Body of pancreas (tissue), 4 donors: ENCODE measurements at regions not wholly inside any gene's neighbourhood (a gene's known extent, or its start where the extent isn't known, plus 50 kb on each side); places are given as distances from the start of the nearest gene placed in this dataset.

Experiments used
- ATAC-seq: fragments of 150-250 bp; one replicate; pipeline ENCODE4 v1.9.1; 2016
- DNase-seq, 4 donors: peaks; one replicate each; pipeline ENCODE4 v3.0.0-alpha.2; 2019
- H3K27ac ChIP-seq, 4 donors: fragments of 200-600 bp; sonication (generic); 1 replicate in 3 of 4; 2 replicates in 1 of 4; pipeline versions ENCODE4 v1.5.1 to v1.6.1; 2016 to 2019; ENCODE audit warnings: mild to moderate bottlenecking in 1 of 4, mixed read lengths in 1 of 4, moderate library complexity in 1 of 4
- H3K27me3 ChIP-seq, 2 donors: fragments of 200-600 bp; sonication (generic); one replicate each; pipeline ENCODE4 v1.6.0; 2016; ENCODE audit warnings: mild to moderate bottlenecking in 1 of 2
- H3K36me3 ChIP-seq, 2 donors: fragments of 200-600 bp; sonication (generic); replicated peaks in 1 of 2; 2 replicates each; pipeline ENCODE4 v1.5.1; 2016; ENCODE audit warnings: low read depth in 2 of 2; ENCODE audit not compliant: insufficient read depth in 1 of 2
- H3K4me1 ChIP-seq: fragments of 200-600 bp; sonication (generic); one replicate; pipeline ENCODE4 v1.6.0; 2016
- H3K4me3 ChIP-seq, 2 donors: fragments of 200-600 bp; sonication (generic); 1 replicate in 1 of 2; 2 replicates in 1 of 2; pipeline ENCODE4 v1.5.1; 2016 to 2019
- H3K9me3 ChIP-seq, 3 donors: fragments of 200-600 bp; sonication (generic); 1 replicate in 2 of 3; 2 replicates in 1 of 3; pipeline ENCODE4 v1.5.1; 2016
- POLR2A ChIP-seq, 3 donors: fragments of 450-650 bp; IDR thresholded peaks; one replicate each; pipeline ENCODE4 v1.6.1; 2016; ENCODE audit warnings: antibody characterized with exemption in 3 of 3, mild to moderate bottlenecking in 2 of 3
- WGBS, 2 donors: methylation state at CpG; one replicate each; pipeline ENCODE4 v1.1.5; 2017; 5-methylcytosine and 5-hydroxymethylcytosine counted together
- intact Hi-C: fragments of 100-400 bp; cut with DNase I; formaldehyde crosslinking; loops from one replicate; pipeline ENCODE4 v1.15.1; 2023
- TF ChIP-seq, protein P1 (sequence below), 7 experiments: fragments of 450-650 bp in 4 of 7; fragments of 200-600 bp in 3 of 7; sonication (generic) in 3 of 7; IDR thresholded peaks; one replicate each; pipeline ENCODE4 v1.5.1; 2016 to 2019; ENCODE audit warnings: antibody characterized with exemption in 7 of 7

DNA sequence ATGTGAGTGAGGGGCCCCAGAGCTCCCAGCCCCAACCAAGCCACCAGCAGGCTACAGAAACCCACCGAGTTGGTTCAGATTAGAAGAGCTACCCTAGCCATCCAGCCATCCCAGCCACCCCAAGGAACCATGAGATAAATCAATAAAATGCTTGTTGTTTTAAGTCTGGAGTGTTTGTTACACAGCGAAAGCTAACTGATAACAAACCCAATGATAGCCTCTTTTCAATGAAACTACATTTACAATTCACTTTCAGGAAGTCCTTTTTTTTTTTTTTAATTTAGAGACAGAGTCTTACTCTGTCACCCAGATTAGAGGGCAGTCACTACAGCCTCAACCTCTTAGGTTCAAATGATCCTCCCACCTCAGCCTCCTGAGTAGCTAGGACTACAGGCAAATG lies 215.0 kb upstream of the ZFHX3 start:
- no peaks in the 10 kb centered on the region for H3K4me1 ChIP-seq
- H3K4me3 ChIP-seq, result no peak overlapping the region
- H3K27me3 ChIP-seq, result no peaks in the 10 kb centered on the region
- H3K27ac ChIP-seq, result no peak overlapping the region
- intact Hi-C loops, result no loop called here
- no peaks in the 10 kb centered on the region for H3K9me3 ChIP-seq
- no peak for ATAC-seq
- no peak for DNase-seq
- 82 to 90% methylated on average over 2 of the region's 2 CpGs for WGBS, 2 donors
- H3K36me3 ChIP-seq, result no peaks in the 10 kb centered on the region
- TF ChIP-seq, protein P1, sequence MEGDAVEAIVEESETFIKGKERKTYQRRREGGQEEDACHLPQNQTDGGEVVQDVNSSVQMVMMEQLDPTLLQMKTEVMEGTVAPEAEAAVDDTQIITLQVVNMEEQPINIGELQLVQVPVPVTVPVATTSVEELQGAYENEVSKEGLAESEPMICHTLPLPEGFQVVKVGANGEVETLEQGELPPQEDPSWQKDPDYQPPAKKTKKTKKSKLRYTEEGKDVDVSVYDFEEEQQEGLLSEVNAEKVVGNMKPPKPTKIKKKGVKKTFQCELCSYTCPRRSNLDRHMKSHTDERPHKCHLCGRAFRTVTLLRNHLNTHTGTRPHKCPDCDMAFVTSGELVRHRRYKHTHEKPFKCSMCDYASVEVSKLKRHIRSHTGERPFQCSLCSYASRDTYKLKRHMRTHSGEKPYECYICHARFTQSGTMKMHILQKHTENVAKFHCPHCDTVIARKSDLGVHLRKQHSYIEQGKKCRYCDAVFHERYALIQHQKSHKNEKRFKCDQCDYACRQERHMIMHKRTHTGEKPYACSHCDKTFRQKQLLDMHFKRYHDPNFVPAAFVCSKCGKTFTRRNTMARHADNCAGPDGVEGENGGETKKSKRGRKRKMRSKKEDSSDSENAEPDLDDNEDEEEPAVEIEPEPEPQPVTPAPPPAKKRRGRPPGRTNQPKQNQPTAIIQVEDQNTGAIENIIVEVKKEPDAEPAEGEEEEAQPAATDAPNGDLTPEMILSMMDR (IDR thresholded peaks at IDR 0.05), result no peak
- TF ChIP-seq POLR2A (IDR thresholded peaks at IDR 0.05), result no peak

DNA sequence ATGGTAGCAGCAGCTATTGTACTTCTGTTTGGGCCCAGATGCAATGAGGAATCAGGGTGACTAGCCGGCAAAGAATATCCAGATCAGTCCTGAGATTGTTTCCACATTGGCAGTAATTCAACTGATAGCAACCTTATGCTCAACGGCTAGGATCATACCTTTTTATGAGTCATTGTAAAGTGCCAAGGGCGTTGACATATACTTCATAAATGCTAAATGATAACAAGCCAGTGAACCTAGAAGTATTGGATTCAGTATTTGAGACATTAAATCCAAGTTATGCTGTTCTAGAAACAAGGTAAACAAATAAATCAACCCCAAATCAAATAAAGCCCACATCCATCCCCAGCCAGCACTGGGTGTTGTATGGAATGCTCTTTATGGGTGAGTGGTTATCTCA lies 207.1 kb upstream of the ZFHX3 start:
- Histone ChIP-seq H3K27me3 (no peaks in the 10 kb centered on the region), H3K4me3 (no peak overlapping the region), H3K36me3 (no peaks in the 10 kb centered on the region), H3K4me1 (no peaks in the 10 kb centered on the region), H3K27ac (no peak overlapping the region), H3K9me3 (no peaks in the 10 kb centered on the region)
- intact Hi-C loops, result no loop called here
- TF ChIP-seq POLR2A (IDR thresholded peaks at IDR 0.05), result no peak
- TF ChIP-seq, protein P1 (IDR thresholded peaks at IDR 0.05), result no peak
- ATAC-seq (no peak), DNase-seq (no peak)
- WGBS, 2 donors, result 32 to 42% methylated on average over 3 of the region's 3 CpGs

DNA sequence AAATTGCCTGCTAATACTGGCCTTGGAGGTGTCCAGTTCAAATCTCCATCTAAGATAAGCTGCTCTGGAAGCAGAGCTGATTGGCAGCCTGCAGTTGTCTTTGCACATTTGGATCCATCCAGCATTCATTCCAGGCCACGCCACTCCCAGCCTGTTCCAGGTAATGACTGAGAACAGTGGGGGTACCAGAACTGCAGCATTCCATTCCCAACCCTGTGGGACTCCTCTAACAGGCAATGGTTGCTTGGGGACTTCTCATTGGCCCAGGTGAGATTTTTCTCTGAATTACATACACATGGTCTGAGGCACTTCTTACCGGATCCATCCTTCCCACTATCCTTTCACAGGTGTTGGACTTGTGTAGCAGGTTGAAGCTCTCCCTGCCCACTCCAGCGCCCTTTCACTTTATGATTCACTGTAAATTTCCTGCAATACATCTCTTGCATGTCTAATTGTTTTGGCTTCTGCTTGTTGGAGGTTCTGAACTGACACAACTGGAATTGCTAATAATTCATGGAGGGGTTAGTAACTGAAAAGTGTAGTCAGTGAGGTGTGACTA lies 206.1 kb upstream of the ZFHX3 start:
- TF ChIP-seq, protein P1 (IDR thresholded peaks at IDR 0.05), result no peak
- no peak for TF ChIP-seq POLR2A (IDR thresholded peaks at IDR 0.05)
- 82 to 84% methylated on average over 3 of the region's 3 CpGs for WGBS, 2 donors
- H3K9me3 ChIP-seq, result no peaks in the 10 kb centered on the region

DNA sequence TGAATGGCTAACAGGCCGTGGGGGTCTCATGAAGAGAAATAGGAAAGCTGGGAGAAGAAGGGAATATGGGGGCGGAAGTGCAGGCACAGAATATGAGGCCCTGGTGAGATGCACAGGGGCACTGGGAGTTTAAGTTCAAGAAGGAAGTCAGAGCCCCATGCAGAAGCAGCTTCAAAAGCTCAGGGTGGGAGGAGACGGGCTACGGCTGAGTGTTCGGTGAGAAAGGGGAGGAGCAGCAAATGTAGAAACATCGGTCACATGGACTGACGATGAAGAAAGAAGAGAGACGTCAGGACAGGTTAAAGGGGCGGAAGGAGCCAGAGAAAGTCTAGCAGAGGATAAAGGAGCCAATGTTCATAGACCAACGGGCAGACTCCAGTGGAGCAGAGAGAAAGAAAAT lies 204.5 kb upstream of the ZFHX3 start:
- Histone ChIP-seq H3K36me3 (no peaks in the 10 kb centered on the region), H3K27ac (no peak overlapping the region), H3K9me3 (no peaks in the 10 kb centered on the region), H3K4me3 (no peak overlapping the region), H3K27me3 (no peaks in the 10 kb centered on the region), H3K4me1 (no peaks in the 10 kb centered on the region)
- TF ChIP-seq POLR2A (IDR thresholded peaks at IDR 0.05), result no peak
- TF ChIP-seq, protein P1 (IDR thresholded peaks at IDR 0.05), result no peak
- DNase-seq (no peak), ATAC-seq (no peak)
- intact Hi-C loops, result no loop called here
- 57 to 65% methylated on average over 10 of the region's 10 CpGs for WGBS, 2 donors

More for the DNA sequence above, 206.1 kb upstream of the ZFHX3 start:
- ATAC-seq (no peak), DNase-seq (no peak)
- Histone ChIP-seq H3K4me1 (no peaks in the 10 kb centered on the region), H3K27ac (no peak overlapping the region), H3K27me3 (no peaks in the 10 kb centered on the region), H3K36me3 (no peaks in the 10 kb centered on the region), H3K4me3 (no peak overlapping the region)
- intact Hi-C loops, result no loop called here

DNA sequence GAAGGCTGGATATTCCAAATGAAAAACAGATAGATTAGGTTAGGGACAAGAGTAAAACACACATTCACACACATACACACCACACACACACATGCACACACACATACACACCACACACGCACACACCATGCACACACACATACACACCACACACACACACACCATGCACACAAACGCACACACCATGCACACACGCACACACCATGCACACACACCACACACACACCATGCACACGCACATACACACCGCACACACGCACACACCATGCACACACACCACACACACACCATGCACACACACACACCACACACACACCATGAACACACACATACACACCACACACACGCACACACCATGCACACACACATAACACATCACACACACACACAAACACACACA lies 203.7 kb upstream of the ZFHX3 start:
- intact Hi-C loops, result no loop called here
- Histone ChIP-seq H3K4me3 (no peak overlapping the region), H3K4me1 (no peaks in the 10 kb centered on the region), H3K36me3 (no peaks in the 10 kb centered on the region), H3K27me3 (no peaks in the 10 kb centered on the region), H3K27ac (no peak overlapping the region), H3K9me3 (no peaks in the 10 kb centered on the region)
- ATAC-seq, result no peak
- DNase-seq, result no peak
- WGBS, 2 donors, result 73 to 81% methylated on average over 7 of the region's 7 CpGs
- no peak for TF ChIP-seq POLR2A (IDR thresholded peaks at IDR 0.05)
- TF ChIP-seq, protein P1 (IDR thresholded peaks at IDR 0.05), result no peak
